Suprapubic skin (tissue), 4 donors: ENCODE measurements at regions not wholly inside any gene's neighbourhood (a gene's known extent, or its start where the extent isn't known, plus 50 kb on each side); places are given as distances from the start of the nearest gene placed in this dataset.

ENCODE experiments used
- DNase-seq, 2 donors: peaks; one replicate each; pipeline ENCODE4 v3.0.0-alpha.2; 2019; ENCODE audit warnings: low spot score in 2 of 2
- H3K27ac ChIP-seq: fragments of 200-600 bp; sonication (generic); one replicate; pipeline ENCODE4 v1.5.1; 2019
- H3K27me3 ChIP-seq: fragments of 200-600 bp; sonication (generic); one replicate; pipeline ENCODE4 v1.5.1; 2019
- H3K36me3 ChIP-seq: fragments of 200-600 bp; sonication (generic); one replicate; pipeline ENCODE4 v1.5.1; 2019
- H3K4me1 ChIP-seq: fragments of 200-600 bp; sonication (generic); one replicate; pipeline ENCODE4 v1.5.1; 2019
- H3K4me3 ChIP-seq: fragments of 200-600 bp; sonication (generic); one replicate; pipeline ENCODE4 v1.5.1; 2019; ENCODE audit warnings: mild to moderate bottlenecking
- H3K9me3 ChIP-seq: fragments of 200-600 bp; sonication (generic); one replicate; pipeline ENCODE4 v1.5.1; 2019
- CTCF ChIP-seq, 2 donors: fragments of 200-600 bp in 1 of 2; fragments of 450-650 bp in 1 of 2; sonication (generic) in 1 of 2; IDR thresholded peaks; one replicate each; pipeline ENCODE4 v1.5.1; 2016 to 2019; ENCODE audit warnings: antibody characterized with exemption in 2 of 2, mild to moderate bottlenecking in 1 of 2, moderate library complexity in 1 of 2
- EP300 ChIP-seq: sonication (generic); formaldehyde crosslinking; IDR thresholded peaks from one replicate; pipeline ENCODE4 v1.6.1; 2017; ENCODE audit warnings: antibody characterized with exemption
- POLR2A ChIP-seq, 2 donors: fragments of 450-650 bp; IDR thresholded peaks; one replicate each; pipeline ENCODE4 v1.6.1; 2017; ENCODE audit warnings: antibody characterized with exemption in 2 of 2, mild to moderate bottlenecking in 2 of 2, moderate library complexity in 2 of 2
- POLR2AphosphoS5 ChIP-seq, 3 donors: sonication (generic); formaldehyde crosslinking; IDR thresholded peaks; one replicate each; pipeline ENCODE4 v1.6.1; 2017; ENCODE audit warnings: antibody characterized with exemption in 3 of 3
- WGBS: methylation state at CpG from one replicate; pipeline ENCODE4 v1.1.5; 2018; 5-methylcytosine and 5-hydroxymethylcytosine counted together

GRCh38 chr3:21991061-21991460, 240.1 kb upstream of the ZNF385D start:
- no peaks in the 10 kb centered on the region for H3K4me1 ChIP-seq
- no peak overlapping the region for H3K27ac ChIP-seq
- H3K4me3 ChIP-seq, result no peak overlapping the region
- no peak for DNase-seq
- H3K9me3 ChIP-seq, result no peaks in the 10 kb centered on the region
- TF ChIP-seq POLR2A (IDR thresholded peaks at IDR 0.05), result no peak
- TF ChIP-seq EP300, result no peak
- no peak for TF ChIP-seq POLR2AphosphoS5 (IDR thresholded peaks at IDR 0.05)
- TF ChIP-seq CTCF (IDR thresholded peaks at IDR 0.05), result no peak
- H3K27me3 ChIP-seq, result no peaks in the 10 kb centered on the region
- no peaks in the 10 kb centered on the region for H3K36me3 ChIP-seq
- WGBS, result 51% methylated on average over 3 of the region's 3 CpGs

- Histone ChIP-seq H3K4me3 (no peak overlapping the region), H3K4me1 (no peaks in the 10 kb centered on the region), H3K27me3 (no peaks in the 10 kb centered on the region), H3K36me3 (no peaks in the 10 kb centered on the region), H3K27ac (no peak overlapping the region), H3K9me3 (no peaks in the 10 kb centered on the region)
- TF ChIP-seq POLR2A (IDR thresholded peaks at IDR 0.05) (no peak), EP300 (no peak), POLR2AphosphoS5 (IDR thresholded peaks at IDR 0.05) (no peak), CTCF (IDR thresholded peaks at IDR 0.05) (no peak)
- 57% methylated on average over 2 of the region's 2 CpGs for WGBS
- DNase-seq, result no peak
Observed at GRCh38 chr3:21995079-21995607, 244.1 kb upstream of the ZNF385D start.

DNA sequence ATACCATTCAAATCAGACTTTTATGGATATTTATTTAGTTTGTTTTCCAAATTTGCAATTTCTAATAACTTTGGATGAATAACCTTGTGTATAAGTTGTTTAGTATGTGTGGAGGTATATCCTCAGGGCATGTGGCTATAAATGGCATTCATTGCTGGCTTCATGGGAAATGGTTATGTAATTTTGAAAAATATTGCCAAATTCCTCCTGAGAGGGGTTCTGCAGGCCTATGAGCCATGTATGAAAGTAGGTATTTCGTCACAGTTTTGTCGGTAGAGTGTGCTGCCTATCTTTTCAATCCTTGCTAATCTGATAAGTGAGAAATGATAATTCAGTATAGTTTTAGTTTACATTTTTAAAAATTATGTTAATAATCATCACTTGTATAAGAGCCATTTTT, 256.4 kb upstream of the ZNF385D start:
- H3K27ac ChIP-seq, result no peak overlapping the region
- H3K4me1 ChIP-seq, result no peaks in the 10 kb centered on the region
- 54% methylated on average over 2 of the region's 2 CpGs for WGBS
- H3K9me3 ChIP-seq, result no peaks in the 10 kb centered on the region
- H3K27me3 ChIP-seq, result no peaks in the 10 kb centered on the region
- TF ChIP-seq EP300, result no peak
- TF ChIP-seq POLR2AphosphoS5 (IDR thresholded peaks at IDR 0.05), result no peak
- no peak for TF ChIP-seq CTCF (IDR thresholded peaks at IDR 0.05)
- no peak for TF ChIP-seq POLR2A (IDR thresholded peaks at IDR 0.05)
- DNase-seq, result no peak
- no peaks in the 10 kb centered on the region for H3K36me3 ChIP-seq
- H3K4me3 ChIP-seq, result no peak overlapping the region

- no peaks in the 10 kb centered on the region for H3K27me3 ChIP-seq
- 62% methylated on average over 2 of the region's 2 CpGs for WGBS
Observed at GRCh38 chr3:22010997-22011396, 260.0 kb upstream of the ZNF385D start.

DNA sequence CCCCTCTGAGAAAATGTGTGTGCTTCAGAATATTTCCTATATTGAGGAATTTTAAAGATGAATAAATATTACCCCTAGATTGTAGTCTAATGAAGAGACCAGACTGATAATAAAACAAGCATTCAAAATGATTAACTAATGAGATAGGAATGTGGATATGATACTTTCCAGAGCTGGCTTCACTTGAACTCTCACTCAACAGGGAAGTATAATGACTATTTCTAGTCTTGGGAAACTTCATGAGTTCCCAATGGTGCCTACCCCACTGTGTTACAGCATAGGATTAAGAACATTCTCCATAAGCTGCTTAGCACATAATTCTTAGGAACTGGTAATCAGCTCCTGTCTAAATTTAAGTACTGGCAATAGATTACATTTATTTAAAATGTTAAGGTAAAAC, 261.5 kb upstream of the ZNF385D start:
- Histone ChIP-seq H3K27ac (no peak overlapping the region), H3K36me3 (no peaks in the 10 kb centered on the region), H3K9me3 (no peaks in the 10 kb centered on the region), H3K4me3 (no peak overlapping the region), H3K4me1 (no peaks in the 10 kb centered on the region), H3K27me3 (no peaks in the 10 kb centered on the region)
- no peak for TF ChIP-seq POLR2A (IDR thresholded peaks at IDR 0.05)
- no peak for TF ChIP-seq EP300
- TF ChIP-seq POLR2AphosphoS5 (IDR thresholded peaks at IDR 0.05), result no peak
- TF ChIP-seq CTCF (IDR thresholded peaks at IDR 0.05), result no peak
- no peak for DNase-seq

More at GRCh38 chr3:22010997-22011396, 260.0 kb upstream of the ZNF385D start:
- H3K27ac ChIP-seq, result no peak overlapping the region
- no peaks in the 10 kb centered on the region for H3K36me3 ChIP-seq
- TF ChIP-seq POLR2AphosphoS5 (IDR thresholded peaks at IDR 0.05), result no peak
- no peak for TF ChIP-seq POLR2A (IDR thresholded peaks at IDR 0.05)
- TF ChIP-seq EP300, result no peak
- no peak for TF ChIP-seq CTCF (IDR thresholded peaks at IDR 0.05)
- H3K4me3 ChIP-seq, result no peak overlapping the region
- H3K9me3 ChIP-seq, result no peaks in the 10 kb centered on the region
- DNase-seq, result no peak
- H3K4me1 ChIP-seq, result no peaks in the 10 kb centered on the region
